ENCODE measurements at regions not wholly inside any gene's neighbourhood (a gene's known extent, or its start where the extent isn't known, plus 50 kb on each side); places are given as distances from the start of the nearest gene placed in this dataset.

DNA sequence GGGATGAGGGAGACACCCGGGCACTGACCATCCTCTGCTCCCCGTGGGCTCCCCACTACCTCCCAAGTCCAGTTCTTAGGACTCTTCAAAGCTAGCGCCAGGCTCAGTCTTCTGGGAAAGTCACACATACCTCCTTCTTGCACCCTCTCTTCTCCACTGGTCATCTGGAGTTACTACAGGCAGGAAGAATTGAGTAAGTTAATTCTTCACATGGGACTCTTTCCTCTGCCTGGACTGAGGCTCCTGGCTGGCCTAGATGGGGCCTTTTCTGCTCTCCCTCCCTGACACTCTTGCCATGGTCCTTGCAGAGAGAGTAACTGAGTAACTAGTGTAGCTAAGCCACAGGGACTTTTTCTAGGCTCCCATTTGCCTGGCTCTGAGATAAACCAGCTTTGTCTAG is 96.5 kb upstream of the CELF4 start:
- intact Hi-C loops (cut with micrococcal nuclease): no loop called here

GRCh38 chr18:37661478-37661877 is 95.9 kb upstream of the CELF4 start:
- intact Hi-C loops (cut with micrococcal nuclease): no loop called here

DNA sequence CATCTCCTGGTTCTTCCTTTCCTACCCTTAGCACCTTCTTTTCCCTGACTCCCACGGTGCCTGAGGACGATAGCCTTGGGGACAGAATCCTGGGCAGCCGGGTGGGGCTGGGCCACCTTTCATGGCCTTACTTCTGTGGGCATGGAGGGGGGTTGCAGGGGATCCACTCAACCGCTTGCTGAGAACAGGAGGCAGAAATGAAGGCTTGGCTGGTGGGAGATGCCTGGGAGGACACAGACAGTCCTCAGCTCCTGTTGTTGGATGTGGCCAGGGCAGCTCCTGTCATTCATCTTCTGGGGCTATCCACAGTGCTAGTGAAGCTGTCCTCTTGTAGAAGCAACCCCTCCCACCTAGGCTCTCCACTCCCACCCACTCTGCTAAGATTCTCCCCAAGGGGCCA is 95.5 kb upstream of the CELF4 start:
- intact Hi-C loops (cut with micrococcal nuclease): no loop called here

DNA sequence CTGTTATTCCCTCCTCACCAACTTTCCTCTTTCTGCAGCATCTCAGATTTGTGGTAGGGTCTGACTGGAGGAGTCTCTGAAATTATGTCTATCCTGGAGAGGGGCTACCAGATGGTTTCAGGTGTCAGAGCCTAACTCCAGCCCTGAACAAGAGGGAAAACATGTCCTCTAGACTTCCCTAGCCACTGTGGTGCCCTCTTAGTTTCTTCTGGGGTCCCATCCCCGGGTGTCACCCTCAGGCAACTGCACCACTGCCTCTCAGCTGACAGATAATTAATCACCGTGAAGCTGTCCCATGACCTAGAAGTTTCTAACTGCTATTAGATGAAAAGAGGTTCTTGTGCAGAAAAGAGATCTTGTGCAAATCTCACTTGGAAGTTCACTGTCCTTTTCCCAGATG is 95.1 kb upstream of the CELF4 start:
- intact Hi-C loops (cut with micrococcal nuclease): no loop called here

GRCh38 chr18:37659906-37660305 is 94.3 kb upstream of the CELF4 start:
- intact Hi-C loops (cut with micrococcal nuclease): no loop called here

GRCh38 chr18:37658894-37659293 is 93.3 kb upstream of the CELF4 start:
- intact Hi-C loops (cut with micrococcal nuclease): no loop called here

- intact Hi-C loops (cut with micrococcal nuclease): no loop called here
Measured at GRCh38 chr18:37657493-37657892, 91.9 kb upstream of the CELF4 start.

DNA sequence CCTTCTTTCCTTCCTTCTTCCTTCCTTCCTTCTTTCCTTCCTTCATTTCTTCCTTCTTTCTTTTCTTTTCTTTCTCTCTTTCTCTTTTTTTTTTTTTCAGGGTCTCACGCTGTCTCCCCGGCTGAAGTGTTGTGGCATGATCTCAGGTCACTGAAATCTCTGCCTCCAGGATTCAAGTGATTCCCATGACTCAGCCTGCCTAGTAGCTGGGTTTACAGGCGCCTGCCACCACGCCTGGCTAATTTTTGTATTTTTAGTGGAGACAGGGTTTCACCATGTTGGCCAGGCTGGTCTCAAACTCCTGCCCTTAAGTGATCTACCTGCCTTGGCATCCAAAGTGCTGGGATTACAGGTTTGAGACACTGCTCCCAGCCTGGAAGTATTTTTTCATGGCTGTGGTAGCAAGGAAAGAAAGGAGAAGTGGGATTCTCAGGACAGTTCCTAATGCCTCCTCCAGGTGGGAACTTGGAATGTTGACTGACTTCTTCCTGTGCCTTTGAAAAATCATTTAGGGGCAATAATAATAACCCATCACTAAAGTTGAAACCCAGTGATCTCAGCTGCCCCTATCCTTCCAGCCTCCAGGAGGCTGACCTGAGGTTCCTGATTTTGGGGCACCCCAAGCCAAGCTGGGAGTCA is 89.3 kb upstream of the CELF4 start:
- intact Hi-C loops (cut with micrococcal nuclease): no loop called here

GRCh38 chr18:37654034-37654433 is 88.4 kb upstream of the CELF4 start:
- intact Hi-C loops (cut with micrococcal nuclease): no loop called here

GRCh38 chr18:37653618-37654017 is 88.0 kb upstream of the CELF4 start:
- intact Hi-C loops (cut with micrococcal nuclease): no loop called here

DNA sequence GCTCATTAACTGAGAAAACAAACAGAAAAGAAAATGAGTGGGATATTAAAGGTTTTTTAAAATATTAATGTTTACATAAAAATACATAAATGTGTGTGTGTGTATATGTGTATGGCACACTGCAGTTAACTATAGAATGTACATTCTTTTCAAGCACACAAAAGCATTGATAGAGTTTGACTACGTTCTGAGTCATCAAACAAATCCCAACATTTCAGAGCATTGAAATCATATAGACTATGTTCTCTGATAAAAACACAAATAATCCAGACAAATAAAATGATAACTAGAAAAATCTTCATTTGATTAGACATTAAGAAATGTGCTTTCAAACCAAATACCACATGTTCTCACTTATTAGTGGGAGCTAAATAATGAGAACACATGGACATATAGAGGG is 84.3 kb upstream of the CELF4 start:
- intact Hi-C loops (cut with micrococcal nuclease): no loop called here

DNA sequence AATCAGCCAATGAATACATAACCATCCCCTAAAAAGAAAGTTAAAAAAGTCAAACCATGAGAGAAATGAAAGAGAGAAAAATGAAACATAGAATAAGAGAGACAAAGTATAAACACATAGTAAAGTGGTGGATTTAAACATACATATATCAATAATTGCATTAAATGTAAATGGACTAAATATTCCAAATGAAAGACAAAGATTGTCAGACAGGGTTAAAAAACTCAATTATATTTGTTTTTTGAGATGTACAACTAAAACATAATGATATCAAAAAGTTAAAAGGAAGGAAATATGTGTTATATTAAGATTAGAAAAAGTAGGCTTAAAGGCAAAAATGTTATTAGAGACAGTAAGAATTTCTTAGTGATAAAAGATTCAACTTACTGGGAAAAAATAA is 83.8 kb upstream of the CELF4 start:
- intact Hi-C loops (cut with micrococcal nuclease): no loop called here

DNA sequence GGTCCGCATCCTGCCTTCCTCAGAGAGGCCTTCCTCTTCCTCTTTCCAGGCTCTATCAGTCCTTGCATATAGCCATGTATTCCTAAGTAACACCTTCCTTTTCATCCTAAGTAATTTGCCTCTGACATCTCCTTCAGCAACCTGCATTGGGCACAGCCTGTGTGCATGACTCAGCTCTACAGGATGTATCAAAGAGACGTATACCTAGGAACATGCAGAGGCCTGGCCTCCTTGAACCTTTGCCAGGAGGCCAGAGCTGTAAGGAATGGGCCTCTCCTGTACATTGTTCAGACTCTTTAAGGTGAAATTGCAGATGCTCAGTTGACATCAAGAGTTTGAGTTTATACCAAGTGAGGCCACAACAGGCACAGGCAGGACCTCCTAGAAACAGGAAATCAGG is 76.0 kb upstream of the CELF4 start:
- intact Hi-C loops (cut with micrococcal nuclease): no loop called here

- intact Hi-C loops (cut with micrococcal nuclease): no loop called here
Measured at GRCh38 chr18:37640504-37640903, 74.9 kb upstream of the CELF4 start.

DNA sequence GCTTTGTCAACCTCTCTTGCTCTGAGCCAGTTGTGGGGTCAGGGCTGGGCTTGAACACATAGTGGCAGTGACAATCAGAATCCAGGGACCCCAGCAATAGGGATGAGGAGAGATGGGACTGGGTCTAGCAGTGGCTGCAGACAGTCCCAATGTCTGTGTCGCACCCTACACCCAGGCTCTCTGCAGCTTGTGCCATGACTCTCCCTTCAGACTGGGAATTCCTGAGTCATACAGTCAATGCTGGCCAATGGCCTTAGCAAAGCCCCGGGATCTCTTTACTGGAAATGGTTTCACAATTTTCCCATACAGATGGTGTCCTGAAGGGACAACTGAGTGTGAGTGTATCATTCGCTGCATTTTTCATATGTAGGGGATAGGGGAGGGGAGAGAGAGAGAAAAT is 74.2 kb upstream of the CELF4 start:
- intact Hi-C loops (cut with micrococcal nuclease): no loop called here

DNA sequence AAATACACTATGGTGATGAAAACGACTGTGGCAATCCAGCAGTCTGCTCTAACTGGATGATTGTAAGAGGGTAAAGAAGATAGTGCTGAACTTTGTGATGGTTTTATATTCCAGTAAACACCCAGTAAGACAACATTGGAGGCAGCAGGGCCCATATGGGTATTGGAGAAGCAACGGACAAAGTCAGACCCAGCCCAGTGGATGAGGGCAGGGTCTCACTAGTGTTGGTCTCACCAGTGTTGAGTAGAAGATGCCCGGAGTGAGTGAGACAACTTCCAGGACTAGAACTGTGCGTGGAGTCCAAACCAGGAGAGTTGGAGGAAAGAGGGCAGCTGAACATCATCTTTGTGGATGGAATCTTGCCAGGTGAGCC is 71.9 kb upstream of the CELF4 start:
- intact Hi-C loops (cut with micrococcal nuclease): no loop called here

DNA sequence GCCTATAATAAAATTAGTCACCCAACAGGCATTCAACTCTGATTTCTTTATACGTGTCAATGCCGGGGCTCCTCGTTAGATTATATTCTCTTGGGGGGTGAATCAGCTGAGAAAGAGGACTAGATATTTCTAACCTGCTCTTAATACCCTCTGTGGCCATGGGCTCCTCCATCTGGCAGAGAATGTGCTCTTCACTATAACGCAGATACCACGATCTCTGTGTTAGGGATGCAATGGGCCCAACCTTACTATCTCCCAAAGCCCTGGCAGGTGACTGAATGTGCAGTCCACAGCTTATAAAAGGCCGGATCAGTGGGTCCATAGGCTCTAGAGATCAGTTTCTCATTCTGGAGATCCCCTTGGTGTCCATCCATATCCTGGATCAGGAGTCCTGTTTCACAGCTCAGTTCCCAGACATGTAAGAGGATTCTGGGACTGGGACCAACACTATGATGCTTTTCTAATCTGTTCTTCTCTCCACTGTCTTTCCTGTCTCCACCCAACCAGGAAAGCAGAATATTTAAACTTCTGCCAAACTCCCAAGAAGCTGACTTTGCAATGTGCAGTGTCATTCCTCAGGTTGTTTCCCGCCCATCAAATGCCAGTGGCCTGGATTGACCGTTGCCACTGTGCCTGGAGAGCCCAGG is 71.4 kb upstream of the CELF4 start:
- intact Hi-C loops (cut with micrococcal nuclease): no loop called here

DNA sequence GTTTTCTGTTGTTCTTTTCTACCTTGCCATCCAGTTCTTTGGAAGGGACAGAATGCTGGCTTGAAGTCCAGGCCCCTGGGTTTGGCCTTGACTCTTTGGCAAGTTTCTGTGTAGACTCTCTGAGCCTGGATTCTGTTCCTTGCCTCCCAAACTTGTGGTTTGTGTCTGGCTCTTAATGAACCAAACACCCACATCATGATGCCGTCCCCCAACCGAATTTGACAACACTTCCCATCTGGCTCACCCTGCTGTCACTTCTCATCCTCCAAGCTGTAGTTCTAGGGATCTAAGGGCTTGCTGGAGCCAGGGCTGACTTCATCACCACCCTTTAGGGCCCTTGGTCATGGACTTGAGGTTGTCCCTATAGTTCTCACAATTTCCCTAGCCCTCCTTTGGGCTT is 68.9 kb upstream of the CELF4 start:
- intact Hi-C loops (cut with micrococcal nuclease): no loop called here

GRCh38 chr18:37631422-37631821 is 65.8 kb upstream of the CELF4 start:
- intact Hi-C loops (cut with micrococcal nuclease): no loop called here

DNA sequence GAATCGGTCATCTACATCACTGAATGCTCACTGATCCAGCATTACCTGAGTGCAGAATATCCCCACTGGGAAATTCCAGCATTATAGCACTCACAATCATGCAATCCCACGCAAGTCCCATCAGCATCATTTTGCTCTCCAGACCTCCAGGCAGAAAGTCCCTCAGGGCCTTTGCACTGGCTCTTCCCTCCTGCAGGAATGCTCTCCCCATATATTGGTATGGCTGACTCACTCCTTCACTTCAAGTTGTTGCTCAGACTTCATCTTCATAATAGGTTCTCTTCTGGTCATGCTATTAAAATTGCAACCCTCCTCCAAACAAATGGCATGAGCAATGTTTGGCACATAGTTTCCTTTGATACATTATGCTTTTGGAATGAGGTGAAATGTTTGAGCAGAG is 64.7 kb upstream of the CELF4 start:
- intact Hi-C loops (cut with micrococcal nuclease): no loop called here

DNA sequence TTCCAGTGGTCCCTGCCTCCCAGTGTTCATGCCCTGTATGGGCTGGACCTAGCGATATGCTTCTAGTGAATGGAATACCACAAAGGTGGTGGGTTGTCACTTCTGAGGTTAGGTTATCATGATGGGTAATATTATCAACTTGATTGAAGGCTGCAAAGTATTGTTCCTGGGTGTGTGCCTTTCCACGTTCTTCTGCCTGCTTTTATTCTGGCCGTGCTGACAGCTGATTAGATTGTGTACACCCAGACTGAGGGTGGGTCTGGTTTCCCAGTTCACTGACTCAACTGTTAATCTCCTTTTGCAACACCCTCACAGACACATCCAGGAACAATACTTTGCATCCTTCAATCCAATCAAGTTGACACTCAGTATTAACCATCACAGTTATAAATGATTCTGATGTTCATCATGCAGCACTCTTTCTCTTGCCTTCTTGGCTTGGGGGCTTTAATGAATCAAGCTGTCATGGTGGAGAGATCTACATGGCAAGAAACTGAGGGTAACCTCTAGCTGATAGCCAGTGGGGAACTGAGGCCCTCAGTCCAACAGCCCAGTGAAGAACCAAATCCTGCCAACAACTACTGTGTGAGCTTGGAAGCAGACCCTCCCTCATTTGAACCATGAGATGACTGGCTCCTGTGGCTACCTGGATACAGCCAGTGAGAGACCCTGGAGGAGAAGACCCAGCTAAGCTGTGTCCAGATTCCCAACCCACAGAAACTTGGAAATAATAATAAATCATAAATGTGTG is 63.0 kb upstream of the CELF4 start:
- intact Hi-C loops (cut with micrococcal nuclease): no loop called here

GRCh38 chr18:37624318-37624717 is 58.7 kb upstream of the CELF4 start:
- intact Hi-C loops (cut with micrococcal nuclease): no loop called here

- intact Hi-C loops (cut with micrococcal nuclease): no loop called here
Measured at GRCh38 chr18:37619964-37620363, 54.4 kb upstream of the CELF4 start.
